ENCODE measurements at regions not wholly inside any gene's neighbourhood (a gene's known extent, or its start where the extent isn't known, plus 50 kb on each side); places are given as distances from the start of the nearest gene placed in this dataset.
A peak's percentile ranks its signal among the peaks of the same experiment; 100 is the strongest.

- Histone ChIP-seq H3K27ac (ENCODE audit: low read depth in 1 of 2, low read length in 2 of 2) (no peak overlapping the region), H3K36me3 (replicated peaks in 1 of 2; ENCODE audit: control insufficient read depth in 1 of 2, insufficient read depth in 2 of 2, low read length in 2 of 2) (no peaks in the 10 kb centered on the region), H3K4me2 (replicated peaks; ENCODE audit: extremely low read depth, low read length, poor library complexity, severe bottlenecking) (no peak overlapping the region), H3K27me3 (ENCODE audit: control insufficient read depth in 2 of 2, insufficient read depth in 2 of 2, low read length in 2 of 2) (peaks cover 2% of the 10 kb centered on the region in 2 donors), H2AFZ (ENCODE audit: insufficient read depth, low read depth, low read length, poor library complexity, severe bottlenecking) (no peak overlapping the region), H3K4me3 (replicated peaks in 1 of 3; ENCODE audit: low read depth in 2 of 3, low read length in 3 of 3) (no peak overlapping the region), H3K79me2 (ENCODE audit: insufficient read depth, low read length) (no peaks in the 10 kb centered on the region), H4K20me1 (ENCODE audit: insufficient read depth, low read length) (no peaks in the 10 kb centered on the region), H3K9me3 (replicated peaks in 1 of 2; ENCODE audit: control insufficient read depth in 1 of 2, insufficient read depth in 1 of 2, low read length in 2 of 2) (no peaks in the 10 kb centered on the region), H3K4me1 (ENCODE audit: control insufficient read depth in 1 of 2, insufficient read depth in 2 of 2, low read length in 2 of 2) (no peaks in the 10 kb centered on the region), H3K9ac (ENCODE audit: insufficient read depth, low read length, poor library complexity, severe bottlenecking) (no peak overlapping the region)
- Mint-ChIP-seq H3K4me1 (no peaks in the 10 kb centered on the region), H3K27ac (peak overlapping the region in 1 of 7 donors; percentile 5), H3K36me3 (no peaks in the 10 kb centered on the region), H3K27me3 (ENCODE audit: low read depth in 3 of 3) (peaks cover 2 to 9% (median 2%) of the 10 kb centered on the region in 3 donors), H3K9me3 (peaks cover 0 to 2% (median 0%) of the 10 kb centered on the region in 7 donors), H3K4me3 (no peak overlapping the region)
- no peak for DNase-seq
- no peak for TF ChIP-seq CTCF (IDR thresholded peaks at IDR 0.05)
- WGBS (ENCODE audit: insufficient coverage) = 95% methylated on average over 4 of the region's 6 CpGs
- intact Hi-C loops (cut with micrococcal nuclease) = loop anchor here in 1 of 2 donors (5.0 kb wide), 1 partner anchor 365 kb away; no protein-coding TSS in a partner anchor
Measured at GRCh38 chr2:234137400-234138014, 87.0 kb downstream of the SPP2 start.

- H2AFZ ChIP-seq (ENCODE audit: insufficient read depth, low read depth, low read length, poor library complexity, severe bottlenecking) = no peak overlapping the region
- TF ChIP-seq CTCF (IDR thresholded peaks at IDR 0.05) = no peak
- no peak overlapping the region for H3K4me3 Mint-ChIP-seq
- H3K79me2 ChIP-seq (ENCODE audit: insufficient read depth, low read length) = no peaks in the 10 kb centered on the region
- no peak overlapping the region for H3K4me3 ChIP-seq (replicated peaks in 1 of 3; ENCODE audit: low read depth in 2 of 3, low read length in 3 of 3)
- peaks cover 0 to 9% (median 3%) of the 10 kb centered on the region in 3 donors for H3K27me3 Mint-ChIP-seq (ENCODE audit: low read depth in 3 of 3)
- no peak for DNase-seq
- peaks cover 0 to 2% of the 10 kb centered on the region in 2 donors for H3K27me3 ChIP-seq (ENCODE audit: control insufficient read depth in 2 of 2, insufficient read depth in 2 of 2, low read length in 2 of 2)
- no peak overlapping the region for H3K9ac ChIP-seq (ENCODE audit: insufficient read depth, low read length, poor library complexity, severe bottlenecking)
- no peaks in the 10 kb centered on the region for H3K9me3 ChIP-seq (replicated peaks in 1 of 2; ENCODE audit: control insufficient read depth in 1 of 2, insufficient read depth in 1 of 2, low read length in 2 of 2)
- H3K27ac ChIP-seq (ENCODE audit: low read depth in 1 of 2, low read length in 2 of 2) = no peak overlapping the region
- H3K36me3 ChIP-seq (replicated peaks in 1 of 2; ENCODE audit: control insufficient read depth in 1 of 2, insufficient read depth in 2 of 2, low read length in 2 of 2) = no peaks in the 10 kb centered on the region
- no peak overlapping the region for H3K4me2 ChIP-seq (replicated peaks; ENCODE audit: extremely low read depth, low read length, poor library complexity, severe bottlenecking)
- intact Hi-C loops (cut with micrococcal nuclease) = loop anchor here in 1 of 2 donors (5.0 kb wide), 1 partner anchor 366 kb away; no protein-coding TSS in a partner anchor
- no peaks in the 10 kb centered on the region for H3K4me1 Mint-ChIP-seq
- H4K20me1 ChIP-seq (ENCODE audit: insufficient read depth, low read length) = no peaks in the 10 kb centered on the region
- H3K4me1 ChIP-seq (ENCODE audit: control insufficient read depth in 1 of 2, insufficient read depth in 2 of 2, low read length in 2 of 2) = no peaks in the 10 kb centered on the region
- H3K36me3 Mint-ChIP-seq = no peaks in the 10 kb centered on the region
- peaks cover 0 to 1% (median 0%) of the 10 kb centered on the region in 7 donors for H3K9me3 Mint-ChIP-seq
- no peak overlapping the region for H3K27ac Mint-ChIP-seq
Measured at GRCh38 chr2:234136461-234136860, 86.0 kb downstream of the SPP2 start.
